ENCODE measurements at regions not wholly inside any gene's neighbourhood (a gene's known extent, or its start where the extent isn't known, plus 50 kb on each side); places are given as distances from the start of the nearest gene placed in this dataset.

- TF ChIP-seq EZH2phosphoT487 (IDR thresholded peaks at IDR 0.05; ENCODE audit: borderline replicate concordance, low read length) (no peak), CTCF (conservative IDR thresholded peaks at IDR 0.05; ENCODE audit: low read depth, low read length) (no peak), EZH2 (IDR thresholded peaks at IDR 0.05; ENCODE audit: low read length, unreplicated experiment) (no peak)
These were observed 419.2 kb downstream of the NR4A2 start for GRCh38 chr2:155913356-155913755.
